ENCODE measurements at regions not wholly inside any gene's neighbourhood (a gene's known extent, or its start where the extent isn't known, plus 50 kb on each side); places are given as distances from the start of the nearest gene placed in this dataset.
A peak's percentile ranks its signal among the peaks of the same experiment; 100 is the strongest.

- TF ChIP-seq CTCF (IDR thresholded peaks at IDR 0.05; ENCODE audit: low read depth, low read length), result no peak
- in situ Hi-C loops (cut with HindIII; ENCODE audit: low sequenced_read_pairs), result no loop called here
- H3K4me3 ChIP-seq (ENCODE audit: low read depth, low read length), result no peak overlapping the region
- no peak for DNase-seq (ENCODE audit: low read depth, low spot score)
These were observed 77.6 kb upstream of the FUCA2 start for GRCh38 chr6:143589162-143589561.

DNA sequence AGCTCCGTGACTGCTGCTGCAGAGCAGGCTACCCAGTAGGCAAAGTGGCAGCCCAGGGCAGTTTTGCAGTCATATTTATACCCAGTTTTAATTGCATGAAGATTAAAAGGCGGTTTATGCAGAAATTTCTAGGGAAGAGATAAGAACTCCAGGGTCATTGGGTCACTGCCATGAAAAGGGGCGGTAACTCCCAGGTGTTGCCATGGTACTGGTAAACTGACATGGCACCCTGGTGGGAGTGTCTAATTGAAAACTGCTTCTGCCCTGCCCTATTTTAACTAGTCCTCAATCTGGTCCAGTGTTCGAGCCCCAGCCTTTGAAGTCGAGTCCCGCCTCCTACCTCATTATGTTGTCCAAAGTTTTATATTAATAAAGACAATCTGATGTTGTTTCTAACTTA is 75.0 kb upstream of the FUCA2 start:
- H3K4me3 ChIP-seq (ENCODE audit: low read depth, low read length), result no peak overlapping the region
- no peak for TF ChIP-seq CTCF (IDR thresholded peaks at IDR 0.05; ENCODE audit: low read depth, low read length)
- no peak for DNase-seq (ENCODE audit: low read depth, low spot score)
- in situ Hi-C loops (cut with HindIII; ENCODE audit: low sequenced_read_pairs), result no loop called here

GRCh38 chr6:143585716-143586115 is 74.2 kb upstream of the FUCA2 start:
- no peak for DNase-seq (ENCODE audit: low read depth, low spot score)
- no peak overlapping the region for H3K4me3 ChIP-seq (ENCODE audit: low read depth, low read length)
- in situ Hi-C loops (cut with HindIII; ENCODE audit: low sequenced_read_pairs), result no loop called here
- TF ChIP-seq CTCF (IDR thresholded peaks at IDR 0.05; ENCODE audit: low read depth, low read length), result no peak

GRCh38 chr6:143585241-143585640 is 73.7 kb upstream of the FUCA2 start:
- H3K4me3 ChIP-seq (ENCODE audit: low read depth, low read length), result no peak overlapping the region
- in situ Hi-C loops (cut with HindIII; ENCODE audit: low sequenced_read_pairs), result no loop called here
- no peak for DNase-seq (ENCODE audit: low read depth, low spot score)
- TF ChIP-seq CTCF (IDR thresholded peaks at IDR 0.05; ENCODE audit: low read depth, low read length), result no peak

DNA sequence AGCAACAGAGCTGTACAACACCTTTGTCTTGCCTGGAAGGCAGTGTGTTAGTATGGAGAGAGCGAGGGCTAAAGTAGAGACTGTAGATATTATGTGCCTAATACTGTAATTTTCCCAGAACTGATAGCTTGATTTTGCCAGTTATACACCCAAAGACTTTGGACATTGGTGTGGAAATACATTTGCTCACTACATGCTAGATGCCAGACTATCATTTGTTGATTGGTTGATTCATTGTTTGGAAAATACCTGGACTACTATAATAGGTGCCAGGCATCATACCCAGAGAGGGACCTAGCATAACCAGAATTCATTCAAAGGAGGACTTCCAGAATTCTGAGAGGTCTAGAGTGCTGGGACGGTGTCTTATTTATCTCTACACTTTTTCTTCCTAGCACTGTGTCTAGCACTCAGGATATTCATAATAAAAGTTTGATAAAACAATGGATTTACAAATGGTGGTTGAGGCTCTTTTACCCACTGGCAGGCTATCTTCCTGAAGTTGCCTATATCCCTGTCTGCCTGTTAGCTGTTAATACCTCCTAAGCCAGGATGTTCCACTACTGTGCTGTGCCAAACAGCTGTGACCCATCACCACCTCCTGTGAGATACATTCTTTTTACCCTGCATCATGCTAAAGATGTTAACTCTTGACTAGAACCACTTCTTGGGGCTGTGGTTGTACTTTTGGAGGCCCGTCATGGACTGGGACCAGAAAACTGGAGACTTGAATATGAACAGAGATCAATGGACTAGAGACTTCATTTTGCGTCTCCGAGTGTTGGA is 72.2 kb upstream of the FUCA2 start:
- DNase-seq (ENCODE audit: low read depth, low spot score), result peak; percentile 70
- no peak for TF ChIP-seq CTCF (IDR thresholded peaks at IDR 0.05; ENCODE audit: low read depth, low read length)
- H3K4me3 ChIP-seq (ENCODE audit: low read depth, low read length), result no peak overlapping the region
- in situ Hi-C loops (cut with HindIII; ENCODE audit: low sequenced_read_pairs), result no loop called here

GRCh38 chr6:143581835-143582480 is 70.4 kb upstream of the FUCA2 start:
- in situ Hi-C loops (cut with HindIII; ENCODE audit: low sequenced_read_pairs), result no loop called here
- TF ChIP-seq CTCF (IDR thresholded peaks at IDR 0.05; ENCODE audit: low read depth, low read length), result no peak
- H3K4me3 ChIP-seq (ENCODE audit: low read depth, low read length), result no peak overlapping the region
- peak; percentile 47 for DNase-seq (ENCODE audit: low read depth, low spot score)

All from astrocyte of the spinal cord (primary cell).